ENCODE measurements at regions not wholly inside any gene's neighbourhood (a gene's known extent, or its start where the extent isn't known, plus 50 kb on each side); places are given as distances from the start of the nearest gene placed in this dataset.

DNA sequence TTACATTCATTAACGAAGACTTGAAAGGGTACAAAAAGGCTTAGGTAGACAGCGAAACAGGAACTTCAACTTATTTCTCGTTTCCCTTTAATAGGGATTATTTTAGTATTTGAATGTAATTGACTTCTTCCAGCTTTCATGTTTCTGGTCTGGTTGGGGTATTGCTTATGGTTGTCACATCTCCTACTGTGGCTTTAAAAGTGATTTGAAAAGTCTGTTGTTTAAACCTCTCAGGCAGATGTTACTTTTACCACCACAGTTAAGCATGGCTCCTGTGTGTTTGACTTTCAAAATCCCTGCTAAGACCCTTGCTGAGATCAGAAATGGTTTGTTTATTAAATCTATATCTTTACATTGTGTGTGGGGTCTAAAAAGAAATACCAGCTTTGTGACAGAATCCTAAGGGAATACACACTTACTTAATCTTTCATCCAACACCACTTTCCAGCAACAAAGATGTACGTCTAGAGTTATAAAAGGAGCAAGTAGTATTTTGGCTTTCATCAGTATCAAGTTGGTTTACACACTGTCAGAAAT, 661.2 kb downstream of the FAT4 start:
- DNase-seq: no peak

DNA sequence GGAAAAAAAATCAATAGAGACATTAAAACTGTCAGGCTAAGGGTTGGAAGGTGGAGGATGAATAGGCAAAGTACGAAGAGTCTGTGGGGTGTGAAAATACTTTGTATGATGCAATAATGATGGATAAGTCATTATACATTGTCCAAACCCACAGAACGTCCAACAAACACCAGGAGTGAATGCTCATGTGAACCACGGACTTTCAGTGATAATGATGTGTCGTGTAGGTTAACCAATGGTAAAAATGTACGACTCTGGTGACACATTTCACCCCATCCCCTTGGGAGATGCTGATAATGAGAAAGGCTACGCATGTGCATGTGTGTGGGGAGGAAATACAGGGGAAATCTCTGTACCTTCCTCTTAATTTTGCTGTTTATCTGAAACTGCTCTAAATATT, 665.2 kb downstream of the FAT4 start:
- DNase-seq: no peak

DNA sequence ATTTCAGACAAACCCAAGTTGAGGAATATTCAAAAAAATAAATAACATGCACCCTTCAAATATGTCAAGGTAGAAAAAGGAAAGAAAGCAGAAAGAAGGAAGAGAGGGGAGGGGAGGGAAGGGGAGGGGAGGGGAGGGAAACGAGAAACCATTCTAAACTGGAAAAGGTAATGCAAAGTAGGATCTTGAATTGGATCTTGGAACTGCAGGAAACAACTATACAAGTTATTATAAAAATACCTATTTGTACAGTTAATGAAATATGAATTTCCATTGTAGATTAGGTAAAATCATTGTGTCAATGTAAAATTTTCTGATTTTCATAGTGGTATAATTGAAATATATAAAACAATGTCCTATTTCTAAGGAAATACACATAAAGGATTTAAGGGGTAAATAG, 668.4 kb downstream of the FAT4 start:
- DNase-seq: no peak

DNA sequence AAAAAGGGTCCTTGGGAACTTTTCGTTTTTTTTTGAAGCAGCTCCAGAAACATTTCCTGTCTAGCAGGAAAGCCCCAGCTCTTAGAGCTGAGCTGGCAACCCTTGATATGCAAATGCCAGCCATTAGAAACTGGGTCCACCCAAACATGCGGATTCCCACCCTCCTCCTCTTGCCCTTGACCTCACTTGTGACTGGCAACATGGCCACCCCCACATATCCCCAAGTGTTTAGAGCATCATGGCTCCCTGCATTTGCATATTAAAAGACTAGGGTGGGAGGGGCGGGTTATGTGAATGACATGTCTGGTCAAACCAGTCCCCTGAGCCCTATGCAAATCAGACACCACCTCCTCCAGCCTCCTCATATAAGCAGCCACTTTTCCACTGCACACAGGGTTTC, 671.1 kb downstream of the FAT4 start:
- no peak for DNase-seq

DNA sequence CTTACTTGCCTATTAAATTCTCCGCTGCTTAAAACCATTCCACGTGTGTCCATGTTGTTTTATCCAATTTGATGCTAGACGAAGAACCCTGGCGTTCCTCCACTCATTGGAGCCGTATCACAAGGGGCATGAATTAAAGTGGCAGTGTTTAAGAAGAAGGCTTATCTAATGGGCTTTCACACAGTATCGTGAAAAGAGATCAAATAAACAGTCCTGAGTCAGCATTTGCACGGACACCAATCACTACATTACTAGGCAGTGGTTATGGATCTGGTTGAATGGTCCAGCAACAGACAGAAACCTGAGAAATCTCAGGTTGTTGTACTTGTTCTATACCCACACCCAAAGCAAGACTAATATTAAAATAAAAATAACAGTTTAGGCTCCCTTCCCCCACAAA, 671.6 kb downstream of the FAT4 start:
- no peak for DNase-seq

DNA sequence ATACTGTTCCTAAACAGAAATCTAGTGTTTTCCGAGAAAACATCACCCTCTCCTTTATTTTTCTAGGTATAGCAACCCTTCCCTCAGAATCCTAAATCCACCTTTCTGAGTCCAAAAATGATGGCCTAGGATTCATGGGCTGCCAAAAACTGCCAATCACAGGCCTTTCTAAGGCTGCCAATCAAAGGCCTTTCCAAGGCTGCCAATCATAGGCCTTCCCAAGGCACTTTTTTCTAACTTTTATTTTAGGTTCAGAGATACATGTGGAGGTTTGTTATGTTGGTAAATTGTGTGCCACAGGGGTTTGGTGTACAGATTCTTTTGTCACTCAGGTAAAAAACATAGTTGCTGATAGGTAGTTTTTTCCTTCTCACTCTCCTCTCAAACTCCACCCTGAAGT, 673.7 kb downstream of the FAT4 start:
- DNase-seq: no peak

DNA sequence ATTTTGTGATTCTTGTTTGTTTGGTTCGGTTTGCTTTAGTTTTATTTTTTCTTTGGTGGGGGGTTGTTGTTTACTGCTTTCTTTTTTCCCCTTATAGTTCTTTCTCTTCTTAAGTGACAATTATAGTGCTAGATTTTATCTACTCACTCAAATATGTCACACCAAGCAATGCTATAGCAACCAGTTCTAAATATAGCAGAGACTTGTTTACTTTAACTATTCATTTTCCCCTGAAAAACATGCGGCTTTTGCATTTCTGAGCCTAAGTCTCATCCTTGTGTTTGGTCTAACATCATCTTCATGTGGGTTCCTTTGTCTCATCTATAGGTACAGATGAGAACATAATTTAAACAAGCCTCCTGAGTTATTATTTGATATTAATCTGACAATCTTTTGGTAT, 676.6 kb downstream of the FAT4 start:
- DNase-seq: no peak

DNA sequence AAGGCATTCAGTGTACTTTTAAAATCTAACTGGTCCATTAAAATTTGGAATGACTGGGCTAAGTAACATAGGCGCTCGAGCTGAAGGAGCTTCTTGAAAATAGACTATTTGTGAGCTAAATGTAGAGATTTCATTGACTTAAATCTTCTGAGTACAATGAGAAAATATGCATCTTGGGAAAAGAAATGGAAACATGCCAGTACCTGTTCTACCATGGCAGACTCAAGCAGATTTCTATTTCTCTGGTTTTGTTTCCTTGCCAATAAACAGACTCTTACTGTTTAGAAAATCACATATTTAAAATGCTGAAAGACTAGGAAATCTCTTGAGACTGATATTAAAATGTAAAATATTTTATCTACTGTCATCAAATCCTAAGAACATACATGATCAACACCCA, 678.1 kb downstream of the FAT4 start:
- DNase-seq: no peak

DNA sequence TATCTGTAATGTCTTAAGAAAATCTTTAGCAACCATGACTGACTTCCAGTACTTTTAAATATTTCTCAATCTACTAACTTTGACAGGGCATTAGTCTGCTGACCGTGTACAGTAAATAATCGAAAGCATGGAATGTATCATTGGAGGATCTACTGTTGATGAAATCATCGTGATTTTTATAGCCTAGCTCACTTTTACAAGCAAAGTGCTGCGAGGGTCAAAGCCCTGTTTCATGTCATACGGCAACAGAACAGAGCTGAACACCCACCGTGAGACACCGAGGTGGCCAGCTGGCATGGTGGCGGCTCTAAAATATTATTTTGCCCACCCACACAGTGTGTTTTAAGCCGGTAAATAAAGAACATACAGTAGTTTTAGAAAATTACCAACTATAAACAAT, 679.3 kb downstream of the FAT4 start:
- DNase-seq: no peak

DNA sequence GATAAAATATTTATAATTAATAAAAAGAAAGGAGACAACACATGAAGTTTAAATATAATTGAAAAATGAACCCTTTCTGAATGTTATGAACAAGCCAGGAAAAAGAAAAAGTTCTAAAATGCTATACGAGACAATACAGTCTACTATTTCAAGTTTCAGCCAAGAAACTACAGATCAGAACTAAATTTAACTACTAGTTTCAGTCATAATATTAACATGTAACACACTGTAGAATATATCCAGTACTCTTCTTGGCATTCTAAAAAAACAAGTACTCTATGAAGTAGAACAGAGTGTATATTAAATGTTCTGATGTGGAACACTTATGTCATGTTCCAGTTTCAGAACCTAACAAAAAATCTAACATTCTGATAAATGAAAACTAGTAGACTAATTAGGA, 679.7 kb downstream of the FAT4 start:
- no peak for DNase-seq

DNA sequence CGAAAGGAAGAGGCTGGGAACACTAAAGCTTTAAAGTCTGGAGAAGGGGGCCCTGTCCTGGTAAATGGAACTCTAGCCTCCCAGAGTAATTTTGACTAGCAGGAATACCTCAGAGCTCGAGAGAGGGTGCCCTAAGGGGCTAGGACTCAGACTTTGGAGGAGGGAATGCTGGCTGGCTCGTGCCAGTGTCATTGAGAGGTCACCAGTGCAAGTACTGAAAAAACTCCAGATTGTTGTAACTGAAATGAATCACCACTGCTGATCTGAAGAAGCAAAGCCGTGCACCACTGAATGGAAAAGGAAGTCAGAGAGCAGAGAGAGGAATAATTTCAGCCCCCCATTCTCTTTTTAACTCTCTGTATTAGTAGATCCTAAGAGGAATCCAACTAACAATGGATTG, 690.2 kb downstream of the FAT4 start:
- DNase-seq: no peak

DNA sequence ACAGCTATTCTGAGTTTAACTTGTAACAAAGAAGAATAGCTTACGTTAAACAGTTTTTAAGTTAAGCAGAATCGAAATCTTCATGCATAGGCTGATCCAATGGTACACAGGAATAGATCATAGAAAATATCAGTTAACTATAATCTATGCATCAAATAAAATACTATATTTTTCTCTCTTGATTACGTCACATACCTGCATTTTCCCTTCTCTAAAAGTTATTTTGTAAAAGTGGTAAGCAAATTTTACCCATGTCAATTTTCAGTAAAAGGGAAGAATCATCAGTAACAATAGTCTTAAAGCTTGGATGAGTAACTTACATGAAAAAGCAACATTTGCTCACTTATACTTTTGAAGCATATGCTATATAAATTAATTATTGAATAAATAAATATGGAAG, 692.4 kb downstream of the FAT4 start:
- no peak for DNase-seq

DNA sequence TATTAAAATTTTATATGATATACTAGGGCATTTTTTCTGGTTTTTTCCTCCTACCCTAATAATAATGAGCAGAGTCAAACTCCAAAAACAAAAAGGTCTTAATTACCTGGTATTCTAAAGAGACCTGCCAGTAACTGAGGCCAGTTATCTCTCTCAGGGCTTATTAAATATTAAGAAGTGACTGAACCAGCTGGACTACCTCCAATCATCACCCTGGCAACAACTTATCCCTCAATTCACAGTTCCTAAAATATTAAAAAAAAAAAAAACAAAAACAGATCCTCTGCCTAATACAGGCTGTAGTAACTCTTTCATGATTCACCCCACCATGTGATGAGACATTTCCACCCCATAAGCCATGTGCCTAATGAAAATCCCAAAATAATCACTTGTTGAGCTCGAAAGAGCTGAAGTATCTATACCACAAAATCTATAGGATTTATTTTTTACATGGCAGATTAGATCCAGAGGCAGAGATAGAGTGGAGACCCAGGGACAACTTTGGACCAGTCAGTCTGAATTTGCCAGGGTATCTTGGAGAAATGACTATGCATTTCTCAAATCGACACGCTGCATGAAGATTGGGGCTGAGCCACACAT, 698.0 kb downstream of the FAT4 start:
- DNase-seq: no peak

DNA sequence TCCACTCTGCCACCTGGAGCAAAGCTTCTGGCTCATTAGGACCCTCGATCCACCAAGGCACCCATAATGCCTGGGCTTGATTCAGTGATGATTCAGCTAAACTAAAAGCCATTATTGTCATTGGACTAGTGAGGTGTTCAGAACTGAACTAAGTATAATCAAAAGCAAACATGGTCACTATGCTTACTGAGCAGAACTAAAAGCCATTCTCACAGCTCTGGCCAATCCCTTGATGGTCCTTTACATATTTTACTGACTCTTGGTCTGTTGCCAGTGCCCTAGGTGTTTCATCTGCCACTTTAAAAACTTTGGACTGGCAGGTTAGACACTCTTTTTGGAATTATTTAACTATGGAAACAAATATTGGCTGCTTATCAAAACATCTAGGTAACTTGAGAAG, 703.5 kb downstream of the FAT4 start:
- DNase-seq: no peak

DNA sequence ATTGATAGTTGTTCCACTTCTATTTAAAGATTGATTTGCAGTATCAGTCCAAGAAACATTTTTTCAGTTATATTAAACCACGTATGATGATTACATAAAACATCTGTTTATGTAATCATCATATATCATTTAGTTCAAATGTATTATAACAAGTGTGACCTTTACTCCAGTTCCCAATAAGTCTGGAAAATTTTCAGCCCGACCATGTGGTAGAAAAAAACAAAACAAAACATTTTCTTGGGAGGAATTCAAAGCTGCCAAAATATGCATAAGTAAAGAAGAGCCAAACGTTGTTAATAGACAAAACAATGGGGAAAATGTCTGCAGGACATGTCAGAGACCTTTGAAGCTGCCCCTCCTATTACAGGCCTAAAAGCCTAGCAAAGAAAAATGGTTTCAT, 709.1 kb downstream of the FAT4 start:
- DNase-seq: no peak

DNA sequence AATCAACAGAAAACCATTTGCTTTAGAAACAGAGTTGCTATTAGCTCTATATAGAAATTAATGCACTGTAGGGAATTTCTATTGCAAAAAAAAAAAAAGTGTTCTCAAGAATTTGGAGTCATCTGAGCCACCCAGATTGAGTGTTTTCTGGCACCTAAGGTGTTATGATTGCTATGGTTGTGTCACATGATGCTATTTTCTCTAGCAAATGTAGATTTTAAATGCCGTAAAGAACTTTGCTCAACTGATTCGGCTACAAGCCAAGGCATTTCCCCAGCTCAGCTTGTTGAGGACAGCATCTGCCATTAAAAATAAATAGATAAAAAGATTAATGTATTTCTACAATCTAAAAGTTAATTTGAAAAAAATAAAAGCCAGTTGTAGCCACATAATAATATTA, 712.8 kb downstream of the FAT4 start:
- DNase-seq: no peak

DNA sequence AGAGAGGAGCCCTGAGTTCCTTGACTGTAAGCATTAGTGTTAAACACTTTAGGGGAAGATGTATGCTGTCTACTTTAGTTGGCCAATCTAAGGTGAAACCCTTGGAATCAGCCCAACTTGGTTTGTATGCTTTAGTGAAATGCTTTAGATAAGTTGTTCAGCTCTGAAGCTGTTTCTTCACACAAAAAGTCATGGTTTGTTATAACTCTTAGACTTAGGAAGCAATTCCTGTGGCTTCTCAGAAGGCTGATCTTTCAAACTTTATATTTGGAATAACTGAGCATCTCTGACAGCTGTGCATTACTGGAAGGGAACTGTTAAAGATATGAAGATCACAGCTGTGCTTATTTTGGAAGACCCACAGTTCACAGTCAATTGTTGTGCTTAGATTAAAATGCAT, 714.1 kb downstream of the FAT4 start:
- DNase-seq: no peak

DNA sequence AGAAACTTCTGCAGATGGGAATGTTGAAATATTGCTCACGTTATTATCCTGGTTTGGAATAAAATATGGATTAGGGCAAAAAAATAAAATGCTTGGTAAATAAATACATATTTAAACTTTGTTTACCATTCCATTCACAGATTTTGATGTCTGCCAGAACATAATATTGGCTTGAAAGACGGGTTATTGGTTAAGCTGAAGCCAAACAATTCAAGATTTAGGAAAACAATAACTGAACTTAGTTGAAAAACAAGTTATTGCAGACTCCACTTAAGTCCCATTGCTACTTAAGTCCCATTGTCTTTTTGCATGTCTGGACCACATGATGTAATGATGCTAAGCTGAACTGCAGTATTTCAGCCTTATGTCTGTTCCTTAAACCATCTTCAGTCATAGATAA, 722.5 kb downstream of the FAT4 start:
- DNase-seq: no peak

DNA sequence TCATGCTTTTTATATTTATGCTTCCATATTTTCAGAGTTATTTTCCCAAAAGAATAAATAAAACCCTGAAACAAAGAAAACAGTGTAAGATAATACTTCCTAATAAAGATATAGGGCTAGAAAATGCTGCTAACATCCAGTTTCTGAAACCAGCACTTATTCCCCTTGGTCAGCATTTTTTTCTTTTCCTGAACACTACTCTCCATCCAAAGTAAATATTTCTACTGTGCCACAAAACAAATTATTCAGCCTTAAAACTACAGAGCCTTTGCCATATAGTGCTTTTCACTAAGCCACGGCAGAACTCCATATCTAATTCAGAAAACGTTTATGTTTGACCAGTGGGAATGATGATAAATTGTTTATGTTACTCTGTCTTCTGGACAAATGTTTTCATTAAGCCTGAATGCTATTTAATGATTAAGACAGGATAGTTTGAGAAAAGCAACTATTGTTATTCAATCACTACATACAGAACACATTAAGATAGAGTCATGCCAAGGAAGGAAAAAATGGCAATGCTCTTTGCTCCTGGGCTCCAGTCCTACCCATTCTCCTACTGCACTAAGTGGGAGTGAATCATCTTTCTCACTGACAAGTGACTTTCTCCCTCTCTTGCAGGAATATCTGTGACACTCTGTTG, 723.9 kb downstream of the FAT4 start:
- DNase-seq: no peak

DNA sequence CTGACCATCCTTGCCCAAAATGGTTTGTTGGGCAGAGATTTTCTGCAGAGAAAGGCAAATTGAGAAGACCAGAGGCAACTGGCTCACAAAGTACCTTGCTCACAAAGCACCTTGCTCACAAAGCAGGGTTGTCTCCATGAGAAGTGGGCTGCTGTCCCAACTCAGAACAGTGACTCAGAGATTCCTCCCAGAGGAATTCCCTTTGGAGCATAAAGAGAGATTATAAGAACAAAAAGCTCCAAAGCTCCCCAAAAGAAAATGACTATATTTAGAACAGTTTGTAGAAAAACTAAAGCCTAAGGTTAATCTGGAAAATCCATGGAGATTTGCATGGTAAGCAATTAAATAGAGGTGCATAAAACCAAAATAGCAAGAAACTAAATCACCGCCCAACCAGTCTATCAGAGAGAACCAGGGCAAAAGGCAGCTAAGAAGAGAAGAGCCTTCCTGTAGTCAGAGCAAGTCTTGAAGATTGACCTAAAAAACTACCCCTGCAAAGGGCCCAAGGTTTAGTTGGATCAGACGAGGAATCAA, 731.4 kb downstream of the FAT4 start:
- no peak for DNase-seq

DNA sequence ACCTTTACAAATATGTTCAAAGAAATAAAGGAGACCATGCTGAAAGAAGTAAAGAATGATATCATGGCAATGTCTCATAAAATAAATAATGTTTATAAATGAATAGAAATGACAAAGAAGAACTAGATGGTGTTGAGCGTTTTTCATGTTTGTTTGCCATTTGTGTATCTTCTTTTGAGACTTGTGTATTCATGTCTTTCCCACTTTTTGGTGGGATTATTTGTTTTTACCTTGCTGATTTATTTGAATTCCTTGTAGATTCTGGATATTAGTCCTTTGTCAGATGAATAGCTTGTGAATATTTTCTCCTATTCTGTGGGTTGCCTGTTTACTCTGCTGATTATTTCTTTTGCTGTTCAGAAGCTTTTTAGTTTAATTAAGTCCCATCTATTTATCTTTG, 732.4 kb downstream of the FAT4 start:
- no peak for DNase-seq

DNA sequence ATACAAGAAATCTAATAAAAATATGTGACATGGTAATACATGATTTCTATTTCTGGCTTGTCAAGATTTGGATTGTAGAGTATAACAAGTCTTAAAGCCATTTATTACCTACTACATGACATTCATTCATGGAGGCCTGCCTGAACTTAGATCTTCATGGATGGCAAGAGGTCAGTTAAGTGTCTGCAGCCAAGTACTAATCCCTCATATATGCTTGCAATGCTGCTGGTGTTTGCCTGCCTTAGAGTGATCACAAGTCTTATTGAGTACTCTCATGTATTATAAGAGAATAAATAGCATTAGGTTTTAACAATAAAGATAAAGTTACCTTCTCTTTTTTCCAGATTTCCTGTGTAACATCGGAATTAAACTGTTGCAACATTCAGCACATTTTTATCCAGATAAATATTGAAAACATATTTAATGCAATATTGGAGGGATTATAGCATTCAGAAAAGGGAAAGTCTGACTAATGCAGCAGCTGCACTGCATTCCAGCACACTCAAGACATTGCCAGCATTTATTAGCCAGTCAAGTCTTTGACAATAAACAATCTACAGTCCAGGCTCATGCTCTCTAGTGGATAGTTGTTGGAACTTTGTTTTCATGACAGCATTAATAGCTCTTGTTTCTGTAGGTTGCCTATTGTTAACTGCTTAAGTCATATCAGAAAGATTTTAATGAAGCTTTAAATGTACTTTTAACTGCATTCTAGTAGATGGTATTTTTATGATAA, 737.1 kb downstream of the FAT4 start:
- no peak for DNase-seq

DNA sequence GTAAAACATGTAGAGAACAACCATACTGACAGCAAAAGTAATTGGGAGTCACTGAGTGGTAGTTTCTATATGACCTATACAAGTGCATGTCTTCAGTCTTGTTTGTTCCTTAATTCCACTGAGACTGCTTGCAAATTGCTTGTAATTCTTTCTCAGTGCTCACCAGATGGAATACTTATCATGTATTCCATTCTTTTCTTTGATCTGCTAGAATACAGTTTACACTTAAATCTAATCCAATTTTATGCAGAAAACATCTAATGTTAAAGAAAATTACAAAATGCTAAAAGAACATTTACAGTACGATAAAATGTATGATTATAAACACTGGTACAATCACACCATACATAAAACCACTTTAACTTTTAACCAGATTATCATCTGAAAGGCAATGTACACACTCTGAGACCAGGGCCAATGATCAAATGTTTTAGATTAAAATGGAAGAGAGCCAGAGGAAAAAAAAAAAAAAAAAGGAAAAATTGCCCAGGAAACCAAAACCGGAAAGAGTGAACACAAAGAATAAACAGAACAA, 741.4 kb downstream of the FAT4 start:
- DNase-seq: no peak

DNA sequence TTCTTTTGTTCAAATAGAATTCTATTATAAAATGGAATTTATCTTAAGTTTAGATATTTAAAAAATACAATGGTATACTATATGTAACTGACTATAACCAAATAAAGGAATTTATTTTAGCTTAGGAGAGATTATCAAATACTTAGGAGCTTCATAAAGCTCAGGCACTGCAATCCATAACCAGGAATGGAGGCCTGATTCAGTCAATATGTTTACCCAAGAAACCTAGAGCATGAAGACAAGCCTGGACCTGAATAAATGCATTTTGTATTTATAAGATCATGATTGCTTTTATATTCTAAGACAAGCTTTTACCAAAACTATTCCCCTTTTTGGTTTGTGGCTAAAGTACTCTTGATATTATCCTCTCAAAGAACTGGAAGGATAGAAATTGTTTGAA, 742.6 kb downstream of the FAT4 start:
- no peak for DNase-seq

Measured in NCI-H2081 (cell line).